Heart left ventricle (tissue), 16 donors: ENCODE measurements at regions not wholly inside any gene's neighbourhood (a gene's known extent, or its start where the extent isn't known, plus 50 kb on each side); places are given as distances from the start of the nearest gene placed in this dataset.

Experiments used
- ATAC-seq, 4 donors: fragments of 200-7000 bp; cut with Tn5 transposase; one replicate each; pipeline ENCODE4 v1.9.1; 2020 to 2022; ENCODE audit warnings: moderate library complexity in 4 of 4, mild to moderate bottlenecking in 3 of 4, moderate number of reproducible peaks in 1 of 4
- DNase-seq, 5 donors: peaks; one replicate each; pipeline ENCODE4 v3.0.0-alpha.2; 2020
- H3K27ac ChIP-seq, 12 donors: fragments of 200-600 bp; sonication (generic) in 4 of 12; one replicate each; pipeline versions ENCODE4 v1.5.0 to v1.8.0; 2016 to 2022; ENCODE audit warnings: mild to moderate bottlenecking in 2 of 12
- H3K27me3 ChIP-seq, 9 donors: fragments of 200-600 bp; sonication (generic) in 2 of 9; one replicate each; pipeline versions ENCODE4 v1.5.1 to v1.8.0; 2016 to 2022; ENCODE audit warnings: mild to moderate bottlenecking in 3 of 9
- H3K36me3 ChIP-seq, 9 donors: fragments of 200-600 bp; sonication (generic) in 2 of 9; one replicate each; pipeline versions ENCODE4 v1.5.0 to v1.8.0; 2018 to 2022; ENCODE audit warnings: mild to moderate bottlenecking in 2 of 9
- H3K4me1 ChIP-seq, 12 donors: fragments of 200-600 bp; sonication (generic) in 4 of 12; one replicate each; pipeline versions ENCODE4 v1.5.0 to v1.8.0; 2016 to 2022; ENCODE audit warnings: mild to moderate bottlenecking in 3 of 12
- H3K4me3 ChIP-seq, 12 donors: fragments of 200-600 bp; sonication (generic) in 4 of 12; one replicate each; pipeline versions ENCODE4 v1.5.0 to v1.8.0; 2017 to 2022; ENCODE audit warnings: mild to moderate bottlenecking in 9 of 12, moderate library complexity in 4 of 12
- H3K9me3 ChIP-seq, 12 donors: fragments of 200-600 bp; sonication (generic) in 4 of 12; one replicate each; pipeline versions ENCODE4 v1.5.0 to v1.8.0; 2016 to 2022; ENCODE audit warnings: mild to moderate bottlenecking in 1 of 12
- CTCF ChIP-seq, 12 donors: fragments of 200-600 bp; sonication (generic) in 4 of 12; IDR thresholded peaks; one replicate each; pipeline versions ENCODE4 v1.5.0 to v1.8.0; 2018 to 2022; ENCODE audit warnings: antibody characterized with exemption in 12 of 12, mild to moderate bottlenecking in 5 of 12
- POLR2A ChIP-seq, 2 donors: fragments of 450-650 bp; IDR thresholded peaks; one replicate each; pipeline ENCODE4 v1.6.1; 2017; ENCODE audit warnings: antibody characterized with exemption in 2 of 2, mild to moderate bottlenecking in 2 of 2, moderate library complexity in 2 of 2
- WGBS, 4 donors: extraction: QIAGEN DNeasy Blood & Tissue Kit in 2 of 4; methylation state at CpG; one replicate each; pipeline versions ENCODE4 v1.1.5 to v1.1.7; 2013 to 2018; 5-methylcytosine and 5-hydroxymethylcytosine counted together
- intact Hi-C, 10 donors: fragments of 100-400 bp; cut with DNase I; formaldehyde crosslinking; loops; one replicate each; pipeline versions ENCODE4 v1.11.1 to v1.14.2; 2022
- donor health status: ischemic (EF 13 %, LVEDD 7.1; RV severe dilation, severe dysfunction).
- donor health status: healthy with polysubstance abuse.
- donor health status: DM: no; HTN: yes; CAD: no.
- donor health status: DM: no; HTN: no; CAD: no.
- donor health status: ischemic (EF 25% LVEDD 6.9; RV normal size, moderate dysfunction).
- donor health status: ischemic (EF 25% LVEDD 5.7; RV mildly dilated, moderate dysfunction).
- donor health status: healthy.
- donor health status: DM: yes; HTN: yes; CAD: no.
- donor health status: ischemic (EF 35%, LVEDD 5.7; RV mildly dilated, moderate dysfunction).
- donor health status: nonischemic (EF 11% LVEDD 7.7; RV severe dilation, severe dysfunction).
- donor health status: DM: yes; HTN: yes; CAD: no.
- donor health status: PGD.
- donor health status: ischemic (EF 29% LVEDD 5.4; RV normal size, mild dysfunction).
- donor health status: nonischemic (EF 23%, LVEDD 6.1; RV moderate dilation, normal function).

- DNase-seq (no peak), ATAC-seq (no peak)
- WGBS, 4 donors = 89 to 96% (median 91%) methylated on average over 1 of the region's 1 CpG
- Histone ChIP-seq H3K27ac (no peak overlapping the region), H3K4me3 (no peak overlapping the region), H3K27me3 (no peaks in the 10 kb centered on the region), H3K9me3 (peaks cover 0 to 34% (median 0%) of the 10 kb centered on the region in 12 donors), H3K36me3 (no peaks in the 10 kb centered on the region), H3K4me1 (no peaks in the 10 kb centered on the region)
- TF ChIP-seq CTCF (IDR thresholded peaks at IDR 0.05) (no peak), POLR2A (IDR thresholded peaks at IDR 0.05) (no peak)
- intact Hi-C loops = no loop called here
Observed at GRCh38 chr1:218748071-218748470, 402.9 kb downstream of the TGFB2 start.

- Histone ChIP-seq H3K27me3 (no peaks in the 10 kb centered on the region), H3K4me3 (no peak overlapping the region), H3K27ac (no peak overlapping the region), H3K9me3 (peaks cover 0 to 22% (median 0%) of the 10 kb centered on the region in 12 donors), H3K4me1 (no peaks in the 10 kb centered on the region), H3K36me3 (no peaks in the 10 kb centered on the region)
- TF ChIP-seq POLR2A (IDR thresholded peaks at IDR 0.05) (no peak), CTCF (IDR thresholded peaks at IDR 0.05) (no peak)
- ATAC-seq (no peak), DNase-seq (no peak)
- intact Hi-C loops = no loop called here
- 97 to 98% (median 97%) methylated on average over 14 to 16 of the region's 16 CpGs for WGBS, 4 donors
Observed at GRCh38 chr1:218750216-218750970, 405.3 kb downstream of the TGFB2 start.

GRCh38 chr1:218751208-218751948, 406.2 kb downstream of the TGFB2 start:
- 94 to 99% (median 97%) methylated on average over 12 of the region's 12 CpGs for WGBS, 4 donors

More at GRCh38 chr1:218751208-218751948, 406.2 kb downstream of the TGFB2 start:
- no peaks in the 10 kb centered on the region for H3K36me3 ChIP-seq
- ATAC-seq (no peak), DNase-seq (no peak)
- intact Hi-C loops = no loop called here
- peaks cover 0 to 13% (median 0%) of the 10 kb centered on the region in 12 donors for H3K9me3 ChIP-seq
- no peak overlapping the region for H3K27ac ChIP-seq
- no peak overlapping the region for H3K4me3 ChIP-seq
- TF ChIP-seq POLR2A (IDR thresholded peaks at IDR 0.05) (no peak), CTCF (IDR thresholded peaks at IDR 0.05) (no peak)
- no peaks in the 10 kb centered on the region for H3K4me1 ChIP-seq
- H3K27me3 ChIP-seq = no peaks in the 10 kb centered on the region
